GM13976 (cell line): ENCODE measurements at regions not wholly inside any gene's neighbourhood (a gene's known extent, or its start where the extent isn't known, plus 50 kb on each side); places are given as distances from the start of the nearest gene placed in this dataset.

Experiments
- DNase-seq: peaks from one replicate; pipeline ENCODE4 v3.0.0; 2012; ENCODE audit warnings: low spot score
- CTCF ChIP-seq: IDR thresholded peaks from 2 replicates; pipeline ENCODE4 v1.5.1; 2012; ENCODE audit warnings: borderline replicate concordance, mild to moderate bottlenecking; ENCODE audit not compliant: insufficient read depth; ENCODE audit errors: extremely low read depth, missing control alignments, control extremely low read depth
- in situ Hi-C: fragments of 300-500 bp; cut with MboI; formaldehyde crosslinking; loops from one replicate; pipeline ENCODE4 v1.12.0; 2022; ENCODE audit warnings: low sequenced_read_pairs, mixed read lengths, inconsistent platforms; ENCODE audit not compliant: unreplicated experiment

DNA sequence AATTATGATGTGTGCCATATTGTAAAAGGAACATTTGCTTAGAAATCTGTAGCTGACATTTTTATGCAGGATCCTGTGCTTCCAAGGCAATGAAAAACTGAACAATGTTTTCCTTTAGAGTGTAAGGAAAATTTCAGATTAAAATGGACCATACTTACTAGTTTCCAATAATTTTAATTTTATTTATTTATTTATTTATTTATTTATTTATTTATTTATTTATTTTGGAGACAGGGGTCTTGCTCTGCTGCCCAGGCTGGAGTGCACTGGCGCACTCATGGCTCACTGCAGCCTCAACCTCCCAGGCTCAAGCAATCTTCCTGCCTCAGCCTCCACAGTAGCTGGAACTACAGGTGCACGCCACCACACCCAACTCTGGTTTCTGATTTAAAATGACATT, 369.8 kb upstream of the HAND2 start:
- no peak for DNase-seq
- in situ Hi-C loops = no loop called here
- TF ChIP-seq CTCF = no peak

- no peak for TF ChIP-seq CTCF
- in situ Hi-C loops = no loop called here
- no peak for DNase-seq
These were observed 361.0 kb upstream of the HAND2 start for GRCh38 chr4:173891072-173891471.

DNA sequence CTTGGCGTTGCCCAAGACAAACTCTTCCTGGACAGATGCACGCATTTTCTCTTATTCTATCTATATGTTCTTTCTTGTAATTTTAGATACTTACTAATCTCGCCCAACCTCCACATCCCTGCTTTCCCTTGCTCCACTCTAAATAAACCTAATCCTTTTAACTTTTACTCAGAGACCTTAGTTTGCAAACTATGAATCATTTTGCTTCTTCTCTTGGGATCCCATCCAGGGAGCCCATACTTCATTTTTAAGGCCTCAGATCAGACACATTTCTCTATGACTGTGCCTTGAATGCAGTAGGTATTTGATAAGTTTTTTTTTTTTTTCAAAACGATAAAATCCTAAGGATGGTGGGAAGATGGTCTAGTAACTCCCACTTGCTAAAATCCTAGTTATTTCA, 353.8 kb upstream of the HAND2 start:
- no peak for TF ChIP-seq CTCF
- in situ Hi-C loops = no loop called here
- no peak for DNase-seq

DNA sequence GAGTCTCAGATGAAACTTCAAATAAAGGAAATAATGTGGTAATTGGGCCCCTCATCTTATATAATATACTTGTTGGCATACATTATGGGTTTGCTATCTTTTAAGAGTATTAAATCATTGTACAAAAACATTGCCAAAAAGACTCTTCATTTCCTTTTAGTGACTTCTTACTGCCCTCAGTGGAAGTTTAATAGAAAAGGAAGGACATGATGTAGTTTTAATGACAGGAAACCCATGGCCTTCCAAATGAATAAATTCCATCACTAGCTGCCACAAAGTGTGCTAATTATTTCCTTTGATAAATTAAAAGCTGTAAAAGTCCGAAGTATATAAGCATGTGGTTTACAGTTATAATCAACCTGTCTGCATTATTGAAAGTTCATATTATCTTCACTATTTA, 350.9 kb upstream of the HAND2 start:
- TF ChIP-seq CTCF = no peak
- in situ Hi-C loops = no loop called here

GRCh38 chr4:173879509-173879908, 349.5 kb upstream of the HAND2 start:
- in situ Hi-C loops = no loop called here
- no peak for DNase-seq
- no peak for TF ChIP-seq CTCF

More for the DNA sequence above, 350.9 kb upstream of the HAND2 start:
- DNase-seq = no peak

- in situ Hi-C loops = no loop called here
- no peak for TF ChIP-seq CTCF
- no peak for DNase-seq
These were observed 348.7 kb upstream of the HAND2 start for GRCh38 chr4:173878701-173879100.

- no peak for DNase-seq
- TF ChIP-seq CTCF = no peak
- in situ Hi-C loops = no loop called here
These were observed 341.6 kb upstream of the HAND2 start for GRCh38 chr4:173871643-173872042.
